NCI-H2107 (cell line): ENCODE measurements at regions not wholly inside any gene's neighbourhood (a gene's known extent, or its start where the extent isn't known, plus 50 kb on each side); places are given as distances from the start of the nearest gene placed in this dataset.
"Not testable (repeated sequence)": the region's sequence is repeated elsewhere in the genome, so short reads cannot be mapped to it uniquely, and the experiment has no call there.

ENCODE experiments used
- DNase-seq: peaks from one replicate; lab custom pipeline; 2025; lab: John Stamatoyannopoulos, UW

DNA sequence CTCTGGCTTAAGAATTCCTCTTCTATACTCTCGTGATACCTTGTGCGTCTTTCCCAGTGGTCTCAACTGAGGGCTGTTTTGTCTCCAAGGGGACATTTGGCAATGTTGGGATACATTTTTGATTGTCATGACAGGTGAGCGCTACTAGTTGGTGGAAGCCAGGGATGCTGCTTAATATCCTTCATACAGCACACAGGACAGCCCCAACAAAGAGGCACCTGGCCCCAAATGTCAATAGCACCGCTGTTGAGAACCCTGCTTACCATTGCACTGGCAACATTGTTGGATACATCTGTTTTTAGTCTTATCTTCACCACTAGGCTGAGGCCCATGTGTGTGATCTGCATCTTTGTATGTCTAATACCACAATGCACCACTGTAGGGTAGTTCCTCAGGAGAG lies 114.1 kb downstream of the C9orf152 start:
- DNase-seq = no peak

DNA sequence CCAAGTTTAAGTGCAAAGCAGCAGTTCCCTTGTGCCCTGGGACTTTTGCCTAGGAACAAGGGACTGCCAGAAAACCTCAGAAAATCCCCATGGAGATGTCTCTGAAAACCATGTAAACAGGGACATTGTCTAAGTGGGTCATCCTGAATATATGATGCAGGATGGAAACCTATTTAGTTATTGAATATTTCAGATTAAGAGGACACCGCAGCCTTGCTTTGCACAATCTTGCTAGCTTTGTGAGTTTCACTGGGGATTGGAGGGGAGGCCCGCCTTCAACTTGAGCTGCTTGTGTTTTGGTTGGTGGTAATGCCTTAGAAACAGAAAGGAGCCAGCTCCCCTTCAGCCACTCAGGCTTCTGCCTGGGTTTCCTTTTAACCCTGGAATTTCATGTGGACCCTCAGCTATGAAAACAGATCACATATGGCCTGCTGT lies 112.8 kb downstream of the C9orf152 start:
- no peak for DNase-seq

DNA sequence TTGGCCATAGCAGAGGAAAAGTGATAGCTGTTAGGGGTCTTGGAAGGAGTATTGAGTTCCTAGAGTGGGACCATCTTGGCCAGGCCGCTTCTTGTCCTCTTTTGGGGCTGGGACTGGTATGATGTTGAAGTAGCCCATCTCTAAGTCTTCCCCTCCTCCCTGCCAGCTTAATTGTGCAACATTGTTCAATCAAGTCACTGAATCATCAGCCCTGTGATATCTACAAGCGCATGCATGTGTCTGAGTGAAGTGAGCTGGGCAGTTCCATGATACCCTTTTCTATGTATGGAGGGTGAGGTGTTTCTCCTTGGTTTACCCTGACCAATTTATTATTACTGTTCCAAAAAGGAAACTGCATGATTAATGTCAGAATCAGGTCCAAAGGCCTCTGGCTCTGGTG lies 112.2 kb downstream of the C9orf152 start:
- DNase-seq = no peak

DNA sequence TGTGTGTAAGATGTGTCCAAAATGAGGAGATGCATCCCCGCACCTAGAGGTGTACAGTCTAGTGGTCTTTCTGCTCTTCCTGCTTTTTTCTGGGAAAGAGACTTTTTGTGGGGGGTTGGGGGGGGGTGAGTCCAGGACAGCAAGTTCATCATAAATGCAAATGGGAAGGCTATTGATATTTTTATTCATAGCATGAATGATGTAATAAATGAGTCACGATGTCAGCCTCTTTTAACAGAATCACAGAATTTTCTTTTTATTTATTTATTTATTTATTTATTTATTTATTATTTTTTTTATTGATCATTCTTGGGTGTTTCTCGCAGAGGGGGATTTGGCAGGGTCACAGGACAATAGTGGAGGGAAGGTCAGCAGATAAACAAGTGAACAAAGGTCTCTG lies 111.3 kb downstream of the C9orf152 start:
- DNase-seq = not testable (repeated sequence)

DNA sequence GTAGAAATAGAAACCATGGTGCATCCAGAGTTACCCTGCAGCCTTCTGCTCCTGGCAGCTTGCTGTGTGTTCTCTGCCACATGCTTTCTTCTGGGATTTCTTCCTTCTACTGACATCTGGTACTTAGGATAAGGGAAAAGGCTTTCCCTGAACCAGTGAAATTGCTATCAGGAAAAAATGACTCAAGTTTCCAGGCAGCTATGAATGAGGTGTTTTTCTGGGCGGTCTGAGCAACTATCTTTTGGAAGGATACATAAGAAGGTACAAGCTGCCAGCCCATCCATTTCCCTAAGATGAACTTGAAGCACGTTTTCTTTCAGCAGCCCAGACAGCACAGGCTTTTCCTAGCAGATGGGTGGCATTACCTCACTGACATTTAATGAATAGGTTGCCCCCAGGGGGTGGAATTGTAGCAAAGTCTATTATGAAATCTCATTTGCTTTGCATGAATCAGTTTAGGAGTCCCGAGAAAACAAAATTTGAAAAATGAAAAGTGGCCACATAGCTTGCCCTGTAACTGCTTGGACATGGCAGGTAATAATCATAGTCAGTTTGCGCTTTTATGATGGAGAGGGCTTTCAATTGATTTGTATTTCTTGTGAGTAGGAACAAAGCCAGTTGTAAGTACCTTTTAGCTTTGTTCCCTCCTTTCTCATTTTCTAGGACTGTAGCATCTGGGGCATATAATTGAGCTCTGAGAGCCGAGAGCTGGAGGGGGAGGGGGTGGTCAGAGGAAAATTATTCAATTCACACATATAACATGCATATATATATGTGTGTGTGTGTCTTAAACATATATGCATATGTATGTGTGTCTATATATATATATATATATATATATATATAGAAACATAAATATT lies 108.5 kb downstream of the C9orf152 start:
- peak; percentile 52 for DNase-seq

DNA sequence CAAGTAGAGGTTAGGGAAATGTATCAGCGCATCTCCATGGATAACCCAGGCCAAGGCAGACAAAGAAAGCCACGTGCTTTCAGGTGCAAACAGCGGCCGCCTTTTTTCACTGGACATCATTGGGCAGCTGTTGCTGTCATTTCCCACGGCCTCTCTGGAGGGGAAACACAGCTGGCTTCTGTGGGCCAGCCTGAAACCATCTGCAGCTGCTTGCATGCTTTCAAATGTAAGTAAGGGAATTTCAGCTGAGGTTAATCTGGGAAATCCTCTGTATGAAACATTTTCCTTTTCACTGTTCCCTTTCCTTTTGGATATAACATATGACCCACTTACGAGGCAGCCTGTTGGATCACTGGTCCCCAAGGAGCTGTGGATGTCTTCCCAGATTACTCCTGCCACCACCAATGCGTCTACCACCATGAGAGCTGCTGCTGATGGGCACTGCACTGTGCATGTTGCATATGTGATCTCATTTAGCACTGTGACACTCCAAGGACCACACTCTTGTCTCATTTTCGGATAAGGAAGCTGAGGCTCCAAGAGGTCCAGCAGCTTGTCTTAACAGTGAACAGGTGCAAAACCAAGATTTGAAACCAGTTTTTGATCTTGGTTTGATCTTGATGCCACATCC lies 106.3 kb downstream of the C9orf152 start:
- DNase-seq = no peak

DNA sequence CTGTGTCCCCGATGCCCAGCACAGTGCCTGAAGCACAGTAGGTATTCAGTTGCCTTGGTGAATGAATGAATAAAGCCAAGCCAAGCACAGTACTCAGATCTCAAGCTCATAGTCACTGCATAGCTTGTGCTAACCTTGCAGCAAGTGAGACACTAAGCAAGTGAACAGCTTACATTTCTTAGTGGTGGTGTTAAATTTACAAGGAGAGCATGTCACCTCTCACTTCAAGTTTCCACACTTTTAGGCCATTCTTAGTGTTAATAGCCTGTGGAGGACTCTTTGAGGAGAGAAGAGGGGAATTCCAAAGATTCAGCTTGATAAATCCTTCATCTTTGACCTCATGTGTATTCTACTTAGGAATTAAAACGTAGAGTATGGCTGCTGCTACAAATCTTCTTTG lies 104.7 kb downstream of the C9orf152 start:
- DNase-seq = no peak

DNA sequence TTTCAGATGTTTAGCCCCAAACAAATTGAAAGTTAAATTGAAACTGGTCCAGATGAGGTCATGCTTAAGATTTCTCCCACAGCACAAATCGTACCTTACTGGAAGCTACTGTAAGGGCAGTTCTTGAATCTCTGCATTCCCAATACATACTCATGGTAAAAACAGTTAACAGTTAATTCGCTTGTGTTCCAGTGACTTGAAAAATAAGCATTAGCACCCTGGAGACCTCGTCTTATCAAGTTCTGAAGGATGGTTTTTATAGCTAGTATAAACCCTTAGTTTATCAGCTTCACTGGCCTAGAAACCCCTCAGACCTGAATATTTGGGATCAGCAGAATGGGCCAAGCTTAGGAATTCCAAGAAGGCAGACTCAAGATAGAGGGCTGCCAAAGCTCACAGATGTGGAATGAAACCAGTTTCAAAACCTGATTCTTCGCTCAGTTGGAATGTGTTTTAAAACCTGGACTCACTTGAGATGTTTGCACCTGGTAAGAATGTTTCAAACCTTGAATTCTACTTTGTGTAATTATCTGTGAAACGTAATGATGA lies 103.6 kb downstream of the C9orf152 start:
- DNase-seq = no peak

DNA sequence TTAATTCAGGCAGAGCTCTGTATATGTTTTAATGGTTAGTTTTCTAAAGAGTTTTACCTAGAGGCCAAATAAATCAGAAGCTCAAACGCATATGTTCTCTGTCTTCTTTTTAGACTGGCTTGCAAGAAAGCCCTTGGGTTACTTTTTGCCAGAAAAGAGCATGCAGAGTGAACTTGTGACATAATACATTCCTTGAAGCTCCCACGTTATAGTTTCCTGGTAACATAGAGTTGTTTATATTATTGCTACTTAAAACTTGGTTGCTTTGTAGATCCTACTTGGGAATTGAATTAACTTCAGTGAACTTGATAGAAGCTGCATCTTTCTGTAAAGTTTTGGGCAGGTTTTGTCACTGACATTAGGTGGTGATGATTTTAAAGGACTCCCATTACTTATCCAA lies 102.9 kb downstream of the C9orf152 start:
- no peak for DNase-seq

DNA sequence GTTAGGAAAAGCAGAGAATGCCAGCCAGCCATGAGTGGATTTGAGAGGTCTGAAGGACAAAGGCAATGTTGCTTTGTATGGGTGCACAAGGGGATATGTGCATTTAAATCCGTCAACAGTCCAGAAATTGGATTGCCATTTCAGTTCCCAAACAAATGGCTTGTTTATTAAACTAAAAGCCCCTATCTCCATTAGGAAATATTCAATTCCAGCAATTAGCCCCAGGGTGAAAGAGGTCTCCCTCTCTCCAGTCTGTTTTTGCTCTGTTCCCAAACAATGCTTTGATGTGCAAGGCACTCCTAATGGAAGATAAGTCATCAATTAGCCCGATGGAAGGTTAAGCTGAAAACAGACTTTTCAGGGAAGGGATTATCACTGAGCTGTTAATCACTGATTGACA lies 101.3 kb downstream of the C9orf152 start:
- DNase-seq = no peak

DNA sequence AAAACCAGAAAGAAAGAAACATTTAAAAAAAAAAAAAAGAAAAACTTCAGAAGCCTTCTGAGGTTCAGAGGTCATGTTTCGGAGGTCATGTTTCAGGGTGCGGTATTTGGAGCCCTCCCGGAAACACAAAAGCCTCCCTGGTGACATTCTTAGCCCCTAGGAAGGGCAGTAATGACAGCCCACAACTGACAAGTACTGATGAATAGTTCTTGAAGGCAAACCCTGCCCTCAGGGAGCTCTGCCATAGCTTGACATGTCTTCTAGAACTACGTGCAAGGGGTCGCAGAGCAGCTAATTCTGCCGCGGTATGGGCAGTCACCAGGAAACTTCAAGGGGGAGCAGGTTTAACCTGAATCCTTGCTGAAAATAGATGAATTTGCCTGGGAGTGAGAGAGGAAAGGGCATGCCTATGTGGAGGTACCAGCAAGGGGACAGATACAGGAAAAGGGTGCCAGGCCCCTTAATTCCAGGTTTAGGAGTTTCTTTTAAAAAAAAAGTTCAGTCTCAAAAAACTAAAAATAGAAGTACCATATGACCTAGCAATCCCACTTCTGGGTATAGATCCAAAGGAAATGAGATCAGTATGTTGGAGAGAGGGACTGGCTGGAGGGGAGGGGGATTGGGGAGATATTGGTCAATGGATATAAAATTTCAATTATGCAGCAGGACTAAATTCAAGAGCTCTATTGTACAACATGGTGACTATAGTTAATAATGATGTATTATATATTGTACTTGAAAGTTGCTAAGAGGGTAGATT lies 98.4 kb downstream of the C9orf152 start:
- no peak for DNase-seq

DNA sequence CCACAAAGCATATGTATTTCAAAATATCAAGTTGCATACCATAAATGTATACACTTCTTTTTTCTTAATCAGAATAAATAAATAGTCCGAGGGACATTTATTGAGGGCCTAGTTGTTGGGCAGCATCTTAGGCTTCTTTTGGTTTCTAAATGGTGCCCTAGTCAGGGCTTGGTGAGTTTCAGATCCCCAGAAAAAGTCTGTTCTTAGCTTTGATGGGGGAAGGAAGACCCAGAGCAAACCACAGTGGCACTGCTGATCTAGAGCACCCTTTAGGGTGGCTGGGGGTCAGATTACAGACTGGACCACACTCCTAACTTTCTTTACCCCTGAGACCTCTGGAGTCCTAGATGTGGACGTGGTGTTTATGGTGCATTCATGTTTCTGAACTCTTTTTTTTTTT lies 97.8 kb downstream of the C9orf152 start:
- DNase-seq = no peak

DNA sequence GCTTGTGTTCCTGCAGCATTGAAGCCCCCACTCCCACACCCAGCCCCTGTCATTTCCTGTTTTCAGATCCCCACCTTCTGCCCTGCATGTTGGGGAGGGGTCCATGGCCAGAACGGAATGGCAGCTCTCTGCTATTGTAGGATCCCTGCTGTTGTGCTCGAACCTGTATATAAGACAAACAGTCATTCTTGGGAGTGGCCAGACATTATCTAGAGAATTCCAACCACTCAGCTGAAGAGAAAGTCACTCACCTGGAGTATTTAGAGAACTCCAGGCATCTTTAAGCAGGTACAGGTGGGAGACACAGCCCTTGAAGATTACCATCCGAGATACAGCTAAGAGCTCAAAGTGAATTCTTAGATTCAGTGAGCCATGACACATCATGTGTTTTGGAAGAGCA lies 96.1 kb downstream of the C9orf152 start:
- DNase-seq = no peak

DNA sequence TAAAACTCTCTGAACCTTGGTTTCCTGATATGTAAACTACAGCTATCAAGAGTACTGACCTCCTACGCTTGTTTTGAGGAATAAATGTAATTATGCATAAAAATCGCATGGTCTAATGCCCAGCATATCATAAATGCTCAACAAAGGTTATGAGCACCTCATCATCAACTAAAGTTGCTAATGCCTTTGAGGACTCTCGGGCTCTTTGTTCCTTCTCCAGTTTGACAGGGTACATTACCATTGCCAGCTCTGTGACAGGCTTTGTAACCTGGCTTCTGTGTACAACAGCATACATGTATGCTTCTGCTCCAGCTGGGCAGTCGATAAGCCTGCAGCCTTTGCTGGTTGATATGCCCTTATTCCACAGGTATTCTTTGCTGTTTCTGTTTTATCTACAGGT lies 95.2 kb downstream of the C9orf152 start:
- DNase-seq = no peak

DNA sequence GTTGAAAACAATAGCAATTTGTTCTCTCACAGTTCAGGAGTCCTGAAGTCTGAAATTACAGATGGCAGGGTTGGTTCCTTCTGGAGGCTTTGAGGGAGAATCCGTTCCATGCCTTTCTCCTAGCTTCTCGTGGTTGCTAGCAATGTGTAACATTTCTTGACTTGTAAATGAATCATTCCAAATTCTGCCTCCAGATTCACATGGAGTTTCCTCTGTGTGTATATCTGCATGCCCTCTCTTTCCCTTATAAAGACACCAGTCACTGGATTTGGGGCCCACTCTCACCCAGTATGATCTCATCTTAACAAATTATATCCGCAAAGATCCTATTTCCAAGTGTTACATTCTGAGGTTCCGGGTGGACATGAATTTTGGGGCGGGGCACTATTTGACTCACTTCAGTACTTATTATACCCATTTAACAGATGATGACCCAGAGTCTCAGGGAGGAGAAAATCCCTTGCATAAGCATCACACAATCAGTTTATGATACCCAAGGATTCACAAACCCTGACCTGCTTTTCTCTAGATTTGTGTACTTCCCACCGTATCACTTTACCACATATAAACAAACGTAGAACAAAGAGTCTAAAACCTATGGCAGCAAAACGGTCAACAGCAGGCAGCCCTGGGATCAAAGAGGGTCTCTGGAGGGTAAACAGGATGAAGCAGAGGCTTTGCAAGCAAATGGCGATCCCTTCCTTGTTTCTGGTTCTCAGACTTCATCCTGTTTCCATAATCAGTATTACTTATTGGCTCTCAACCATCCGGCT lies 93.7 kb downstream of the C9orf152 start:
- DNase-seq = no peak

DNA sequence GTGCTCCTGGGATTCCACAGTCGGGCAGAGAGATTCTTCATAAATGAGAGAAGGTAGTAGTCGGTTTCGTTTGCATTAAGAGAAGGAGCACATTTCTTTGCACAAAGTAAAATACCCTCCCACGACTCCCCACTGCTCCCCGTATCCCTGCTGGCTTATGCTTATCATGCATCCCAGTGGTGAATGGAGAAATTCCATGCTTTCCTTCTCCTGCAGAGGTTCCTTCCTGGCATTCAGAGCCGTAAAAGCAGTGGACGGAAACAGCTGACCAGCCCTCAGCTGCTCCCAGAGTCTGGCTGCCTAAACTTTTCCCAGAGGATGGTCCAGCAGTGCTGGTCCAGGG lies 93.1 kb downstream of the C9orf152 start:
- DNase-seq = no peak

DNA sequence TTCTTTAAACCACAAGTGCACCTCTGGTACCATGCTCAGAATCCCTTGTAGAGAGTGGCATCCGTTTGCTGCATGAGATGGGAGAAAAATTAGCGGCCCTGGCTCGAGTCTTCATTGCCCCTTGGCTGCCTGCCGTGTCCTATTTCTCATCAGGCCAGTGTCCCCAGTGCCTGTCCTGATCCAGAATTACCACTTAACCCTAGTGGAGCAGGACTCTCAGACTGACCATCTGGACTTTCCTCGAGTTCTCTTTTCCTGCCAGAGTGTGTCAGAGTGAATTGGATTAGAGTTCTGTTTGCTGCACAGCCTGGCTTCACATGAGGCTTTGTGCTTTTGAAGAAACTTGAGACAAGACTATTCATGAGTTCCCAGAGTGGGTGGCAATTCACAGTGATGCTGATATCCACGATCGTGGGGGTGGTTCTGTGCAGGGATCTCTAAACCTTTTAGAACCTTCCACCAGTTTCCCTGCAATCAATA lies 92.6 kb downstream of the C9orf152 start:
- DNase-seq = no peak

DNA sequence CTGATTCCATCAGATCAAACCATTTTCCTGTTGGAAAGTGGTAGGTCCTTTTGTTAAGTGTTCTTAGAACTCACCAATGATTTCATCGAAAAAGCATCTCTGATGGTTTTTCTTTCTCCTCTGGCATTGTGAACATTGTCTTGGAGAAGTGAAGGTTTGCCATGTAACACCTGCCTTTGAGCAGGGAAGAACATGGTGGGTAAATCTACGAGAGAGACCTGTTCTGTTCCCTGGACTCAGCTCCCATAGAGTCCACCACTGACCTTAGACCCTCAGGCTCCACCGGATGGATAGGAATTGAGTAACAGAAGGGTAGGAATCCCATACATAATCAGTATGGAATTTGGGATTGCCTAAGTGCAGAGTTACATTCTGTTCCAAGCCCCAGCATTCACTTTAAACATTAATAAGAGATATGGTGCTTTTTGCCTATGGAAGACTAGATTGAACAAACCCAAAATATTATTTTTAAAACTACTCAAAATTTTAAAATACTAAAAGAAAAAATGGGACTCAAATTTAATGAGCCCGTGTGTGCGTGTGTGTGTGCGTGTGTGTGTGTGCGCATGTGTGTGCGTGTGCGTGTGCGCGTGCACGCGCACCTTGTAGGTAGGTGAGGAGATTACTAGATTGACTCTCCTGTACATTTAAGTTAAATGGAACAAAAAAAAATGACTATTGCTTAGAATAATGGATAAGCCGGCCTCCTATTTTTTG lies 92.0 kb downstream of the C9orf152 start:
- DNase-seq = no peak

DNA sequence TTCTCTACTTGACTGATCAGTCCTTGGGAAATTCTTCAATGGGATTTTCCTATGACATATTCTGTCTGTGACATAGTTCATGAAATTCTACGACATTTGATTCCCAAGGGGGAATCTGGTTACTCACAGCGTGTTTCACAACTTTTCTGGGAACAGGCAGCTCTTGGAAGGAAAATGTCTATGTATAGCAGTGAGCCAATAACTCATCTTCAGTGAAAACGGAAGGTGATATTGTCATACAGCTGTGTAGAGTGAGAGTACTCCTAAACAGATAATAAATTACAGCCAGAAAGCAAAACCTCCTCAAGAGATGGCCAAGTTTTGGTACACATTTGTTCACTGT lies 91.4 kb downstream of the C9orf152 start:
- no peak for DNase-seq

DNA sequence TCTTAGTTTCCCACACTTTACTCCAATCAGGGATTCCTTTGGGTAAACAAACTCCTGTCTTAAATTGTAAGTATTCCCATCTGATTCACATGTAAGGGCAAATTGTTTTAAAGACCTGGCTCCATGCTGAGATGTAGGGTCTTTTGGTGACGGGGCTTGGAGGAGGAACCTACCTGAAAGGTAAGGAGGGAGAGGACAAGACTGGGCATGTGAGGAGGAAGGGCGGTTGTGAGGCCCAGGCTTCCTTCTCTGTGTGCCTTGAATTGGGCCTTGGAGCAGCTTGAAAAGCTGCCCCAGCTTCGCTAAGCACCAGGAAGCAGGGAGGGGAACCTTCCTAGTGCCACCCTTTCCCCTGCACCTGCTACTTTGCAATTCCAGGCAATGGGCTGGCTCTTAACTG lies 86.8 kb downstream of the C9orf152 start:
- no peak for DNase-seq
